Hepatocyte (in vitro differentiated cells): ENCODE measurements at regions not wholly inside any gene's neighbourhood (a gene's known extent, or its start where the extent isn't known, plus 50 kb on each side); places are given as distances from the start of the nearest gene placed in this dataset.

Source experiments
- DNase-seq: peaks from one replicate; pipeline ENCODE4 v3.0.0-alpha.2; 2016; ENCODE audit warnings: low spot score
- H2AFZ ChIP-seq: fragments of 200-600 bp; sonication (generic); 2 replicates; pipeline ENCODE4 v1.6.0; 2016; ENCODE audit warnings: antibody characterized with exemption, mild to moderate bottlenecking
- H3K27ac ChIP-seq: fragments of 200-600 bp; sonication (generic); 2 replicates; pipeline ENCODE4 v1.5.1; 2016; ENCODE audit warnings: mild to moderate bottlenecking
- H3K27me3 ChIP-seq: fragments of 200-600 bp; sonication (generic); 2 replicates; pipeline ENCODE4 v1.6.1; 2016
- H3K36me3 ChIP-seq: fragments of 200-600 bp; sonication (generic); replicated peaks from 2 replicates; pipeline ENCODE4 v1.5.1; 2016; ENCODE audit warnings: low read depth; ENCODE audit not compliant: insufficient read depth
- H3K4me1 ChIP-seq: fragments of 200-600 bp; sonication (generic); 2 replicates; pipeline ENCODE4 v1.5.1; 2016; ENCODE audit warnings: mild to moderate bottlenecking, moderate library complexity; ENCODE audit not compliant: insufficient read depth
- H3K4me2 ChIP-seq: fragments of 200-600 bp; sonication (generic); 2 replicates; pipeline ENCODE4 v1.6.0; 2016
- H3K4me3 ChIP-seq: fragments of 200-600 bp; sonication (generic); 2 replicates; pipeline ENCODE4 v1.5.1; 2016; ENCODE audit warnings: mild to moderate bottlenecking
- H3K79me2 ChIP-seq: fragments of 200-600 bp; sonication (generic); 2 replicates; pipeline ENCODE4 v1.6.0; 2017; ENCODE audit warnings: mild to moderate bottlenecking
- H3K9me2 ChIP-seq: fragments of 200-600 bp; sonication (generic); replicated peaks from 2 replicates; pipeline ENCODE4 v1.6.0; 2017; ENCODE audit warnings: mild to moderate bottlenecking; ENCODE audit not compliant: insufficient read depth
- H3K9me3 ChIP-seq: fragments of 200-600 bp; sonication (generic); 2 replicates; pipeline ENCODE4 v1.5.1; 2016; ENCODE audit warnings: low read depth, mild to moderate bottlenecking
- H4K20me1 ChIP-seq: fragments of 200-600 bp; sonication (generic); 2 replicates; pipeline ENCODE4 v1.6.0; 2016; ENCODE audit warnings: mild to moderate bottlenecking; ENCODE audit not compliant: insufficient read depth, poor library complexity, severe bottlenecking
- CTCF ChIP-seq: fragments of 200-600 bp; sonication (generic); IDR thresholded peaks from 2 replicates; pipeline ENCODE4 v1.5.1; 2016; ENCODE audit warnings: antibody characterized with exemption, mild to moderate bottlenecking; ENCODE audit not compliant: poor library complexity
- EZH2 ChIP-seq: fragments of 200-600 bp; sonication (generic); IDR thresholded peaks from 2 replicates; pipeline ENCODE4 v1.6.1; 2016; ENCODE audit warnings: antibody characterized with exemption, mild to moderate bottlenecking, borderline replicate concordance
- EZH2phosphoT487 ChIP-seq: fragments of 200-600 bp; sonication (generic); IDR thresholded peaks from one replicate; pipeline ENCODE4 v1.6.1; 2018; ENCODE audit warnings: antibody characterized with exemption, mild to moderate bottlenecking, low read depth, moderate library complexity; ENCODE audit not compliant: unreplicated experiment, severe bottlenecking
- WGBS: methylation state at CpG from one replicate; pipeline ENCODE4 v1.1.6; 2016; ENCODE audit warnings: low lambda C conversion rate; ENCODE audit errors: missing lambda C conversion rate; 5-methylcytosine and 5-hydroxymethylcytosine counted together

- TF ChIP-seq EZH2phosphoT487, result no peak
- no peak for TF ChIP-seq EZH2
- no peak for TF ChIP-seq CTCF
- Histone ChIP-seq H3K4me1 (peaks cover 10% of the 10 kb centered on the region), H3K36me3 (no peaks in the 10 kb centered on the region), H3K9me2 (no peaks in the 10 kb centered on the region), H3K4me2 (no peak overlapping the region), H3K27ac (no peak overlapping the region), H3K9me3 (no peaks in the 10 kb centered on the region), H4K20me1 (no peaks in the 10 kb centered on the region), H3K4me3 (no peak overlapping the region), H3K27me3 (no peaks in the 10 kb centered on the region), H2AFZ (no peak overlapping the region), H3K79me2 (no peaks in the 10 kb centered on the region)
- 73% methylated on average over 2 of the region's 2 CpGs for WGBS
- no peak for DNase-seq
Measured at GRCh38 chr12:97756741-97757140, 294.1 kb downstream of the RMST start.

- no peak overlapping the region for H3K4me3 ChIP-seq
- H3K36me3 ChIP-seq, result no peaks in the 10 kb centered on the region
- H3K9me2 ChIP-seq, result no peaks in the 10 kb centered on the region
- TF ChIP-seq EZH2 (no peak), CTCF (no peak), EZH2phosphoT487 (no peak)
- H3K79me2 ChIP-seq, result no peaks in the 10 kb centered on the region
- no peaks in the 10 kb centered on the region for H3K27me3 ChIP-seq
- H3K4me1 ChIP-seq, result peaks cover 10% of the 10 kb centered on the region
- no peak overlapping the region for H2AFZ ChIP-seq
- 81% methylated on average over 6 of the region's 6 CpGs for WGBS
- H3K27ac ChIP-seq, result peak overlapping the region; percentile 68
- H3K4me2 ChIP-seq, result no peak overlapping the region
- no peaks in the 10 kb centered on the region for H4K20me1 ChIP-seq
- peak; percentile 10 for DNase-seq
- no peaks in the 10 kb centered on the region for H3K9me3 ChIP-seq
Measured at GRCh38 chr12:97757481-97758193, 295.0 kb downstream of the RMST start.

GRCh38 chr12:97758194-97758501 is 295.5 kb downstream of the RMST start:
- no peak for TF ChIP-seq CTCF
- no peak for TF ChIP-seq EZH2phosphoT487
- TF ChIP-seq EZH2, result no peak
- no peaks in the 10 kb centered on the region for H3K9me3 ChIP-seq
- H3K27ac ChIP-seq, result peak overlapping the region; percentile 68
- H3K4me3 ChIP-seq, result no peak overlapping the region
- H3K27me3 ChIP-seq, result no peaks in the 10 kb centered on the region
- no peaks in the 10 kb centered on the region for H3K36me3 ChIP-seq
- H2AFZ ChIP-seq, result no peak overlapping the region
- no peaks in the 10 kb centered on the region for H4K20me1 ChIP-seq
- H3K9me2 ChIP-seq, result no peaks in the 10 kb centered on the region
- H3K4me2 ChIP-seq, result no peak overlapping the region
- no peaks in the 10 kb centered on the region for H3K79me2 ChIP-seq
- peaks cover 10% of the 10 kb centered on the region for H3K4me1 ChIP-seq
- 75% methylated on average over 1 of the region's 1 CpG for WGBS
- DNase-seq, result no peak
